Uterus (tissue), 2 donors: ENCODE measurements at regions not wholly inside any gene's neighbourhood (a gene's known extent, or its start where the extent isn't known, plus 50 kb on each side); places are given as distances from the start of the nearest gene placed in this dataset.

Experiments
- POLR2A ChIP-seq, 2 donors: fragments of 450-650 bp; IDR thresholded peaks; one replicate each; pipeline ENCODE4 v1.6.1; 2016; ENCODE audit warnings: antibody characterized with exemption in 2 of 2, mild to moderate bottlenecking in 1 of 2, moderate library complexity in 1 of 2
- TF ChIP-seq, protein P1 (sequence below), 4 experiments: fragments of 200-600 bp in 2 of 4; fragments of 450-650 bp in 2 of 4; sonication (generic) in 2 of 4; IDR thresholded peaks; one replicate each; pipeline ENCODE4 v1.5.1; 2016 to 2019; ENCODE audit warnings: antibody characterized with exemption in 4 of 4, mild to moderate bottlenecking in 2 of 4, moderate library complexity in 1 of 4

DNA sequence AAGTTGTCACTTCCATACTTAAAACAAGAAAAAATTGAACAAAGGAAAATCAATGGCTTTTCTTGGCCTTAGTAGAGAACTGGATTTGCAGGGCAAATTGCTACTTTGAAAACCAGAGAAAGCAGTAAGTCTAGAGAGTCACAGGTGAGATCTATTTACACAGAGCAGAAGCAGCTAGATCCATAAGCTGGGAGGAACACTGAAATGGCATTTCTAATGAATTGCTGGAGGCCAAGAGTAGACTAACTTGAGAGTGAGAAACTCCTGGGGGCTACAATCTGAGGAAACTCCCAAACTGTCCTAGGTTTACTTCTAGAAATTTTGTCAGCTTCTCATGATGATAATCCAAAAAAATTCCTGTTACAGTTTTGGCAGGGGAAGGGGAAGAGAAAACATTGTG lies 133.3 kb downstream of the SPCS3 start:
- TF ChIP-seq, protein P1, sequence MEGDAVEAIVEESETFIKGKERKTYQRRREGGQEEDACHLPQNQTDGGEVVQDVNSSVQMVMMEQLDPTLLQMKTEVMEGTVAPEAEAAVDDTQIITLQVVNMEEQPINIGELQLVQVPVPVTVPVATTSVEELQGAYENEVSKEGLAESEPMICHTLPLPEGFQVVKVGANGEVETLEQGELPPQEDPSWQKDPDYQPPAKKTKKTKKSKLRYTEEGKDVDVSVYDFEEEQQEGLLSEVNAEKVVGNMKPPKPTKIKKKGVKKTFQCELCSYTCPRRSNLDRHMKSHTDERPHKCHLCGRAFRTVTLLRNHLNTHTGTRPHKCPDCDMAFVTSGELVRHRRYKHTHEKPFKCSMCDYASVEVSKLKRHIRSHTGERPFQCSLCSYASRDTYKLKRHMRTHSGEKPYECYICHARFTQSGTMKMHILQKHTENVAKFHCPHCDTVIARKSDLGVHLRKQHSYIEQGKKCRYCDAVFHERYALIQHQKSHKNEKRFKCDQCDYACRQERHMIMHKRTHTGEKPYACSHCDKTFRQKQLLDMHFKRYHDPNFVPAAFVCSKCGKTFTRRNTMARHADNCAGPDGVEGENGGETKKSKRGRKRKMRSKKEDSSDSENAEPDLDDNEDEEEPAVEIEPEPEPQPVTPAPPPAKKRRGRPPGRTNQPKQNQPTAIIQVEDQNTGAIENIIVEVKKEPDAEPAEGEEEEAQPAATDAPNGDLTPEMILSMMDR (IDR thresholded peaks at IDR 0.05): no peak
- no peak for TF ChIP-seq POLR2A (IDR thresholded peaks at IDR 0.05)
